Stimulated activated memory B cell treated with anti-CD40 and anti-IgM and Interleukin-4, amounts not matched to agents 10 μg/mL and 1 μg/mL and 100 μg/mL, for 72 hours (primary cell): ENCODE measurements at regions not wholly inside any gene's neighbourhood (a gene's known extent, or its start where the extent isn't known, plus 50 kb on each side); places are given as distances from the start of the nearest gene placed in this dataset.

Experiments used
- ATAC-seq: fragments of 150-1000 bp; cut with Tn5 transposase; 2 replicates; pipeline ENCODE4 v1.10.0; 2021
- H3K27ac Mint-ChIP-seq: one replicate; pipeline ENCODE4 v1.8.0; 2022; ENCODE audit warnings: mild to moderate bottlenecking, mixed read lengths
- H3K27me3 Mint-ChIP-seq: one replicate; pipeline ENCODE4 v1.8.0; 2022; ENCODE audit warnings: mixed read lengths
- H3K36me3 Mint-ChIP-seq: one replicate; pipeline ENCODE4 v1.8.0; 2022; ENCODE audit warnings: mixed read lengths
- H3K4me1 Mint-ChIP-seq: one replicate; pipeline ENCODE4 v1.8.0; 2022; ENCODE audit warnings: mixed read lengths
- H3K4me3 Mint-ChIP-seq: one replicate; pipeline ENCODE4 v1.8.0; 2022; ENCODE audit warnings: mild to moderate bottlenecking, moderate library complexity, mixed read lengths
- H3K9me3 Mint-ChIP-seq: one replicate; pipeline ENCODE4 v1.8.0; 2022; ENCODE audit warnings: mixed read lengths

- no peak overlapping the region for H3K27ac Mint-ChIP-seq
- H3K4me1 Mint-ChIP-seq: peaks cover 30% of the 10 kb centered on the region
- no peaks in the 10 kb centered on the region for H3K9me3 Mint-ChIP-seq
- no peak overlapping the region for H3K4me3 Mint-ChIP-seq
- no peak for ATAC-seq
- peaks cover 35% of the 10 kb centered on the region for H3K27me3 Mint-ChIP-seq
- no peaks in the 10 kb centered on the region for H3K36me3 Mint-ChIP-seq
Measured at GRCh38 chr5:77847814-77848290, 71.7 kb upstream of the TBCA start.

GRCh38 chr5:77847129-77847460 lies 71.0 kb upstream of the TBCA start:
- no peak for ATAC-seq
- H3K27ac Mint-ChIP-seq: no peak overlapping the region
- H3K4me1 Mint-ChIP-seq: peaks cover 24% of the 10 kb centered on the region
- H3K36me3 Mint-ChIP-seq: no peaks in the 10 kb centered on the region
- H3K9me3 Mint-ChIP-seq: no peaks in the 10 kb centered on the region
- peaks cover 40% of the 10 kb centered on the region for H3K27me3 Mint-ChIP-seq
- H3K4me3 Mint-ChIP-seq: no peak overlapping the region

- Mint-ChIP-seq H3K27ac (no peak overlapping the region), H3K36me3 (no peaks in the 10 kb centered on the region), H3K9me3 (no peaks in the 10 kb centered on the region), H3K27me3 (peaks cover 46% of the 10 kb centered on the region), H3K4me1 (peaks cover 19% of the 10 kb centered on the region), H3K4me3 (no peak overlapping the region)
- ATAC-seq: no peak
Measured at GRCh38 chr5:77846422-77847128, 70.4 kb upstream of the TBCA start.

- Mint-ChIP-seq H3K27ac (peak overlapping the region; percentile 18), H3K4me1 (peaks cover 13% of the 10 kb centered on the region), H3K27me3 (peaks cover 49% of the 10 kb centered on the region), H3K9me3 (no peaks in the 10 kb centered on the region), H3K4me3 (peak overlapping the region; percentile 79), H3K36me3 (no peaks in the 10 kb centered on the region)
- ATAC-seq: no peak
Measured at GRCh38 chr5:77845324-77845646, 69.1 kb upstream of the TBCA start.

GRCh38 chr5:77844623-77845323 lies 68.6 kb upstream of the TBCA start:
- H3K4me3 Mint-ChIP-seq: peak overlapping the region; percentile 79
- H3K4me1 Mint-ChIP-seq: peaks cover 13% of the 10 kb centered on the region
- H3K36me3 Mint-ChIP-seq: no peaks in the 10 kb centered on the region
- H3K27ac Mint-ChIP-seq: peak overlapping the region; percentile 18
- no peaks in the 10 kb centered on the region for H3K9me3 Mint-ChIP-seq
- peaks cover 49% of the 10 kb centered on the region for H3K27me3 Mint-ChIP-seq
- peak; percentile 42 for ATAC-seq

- Mint-ChIP-seq H3K27me3 (peaks cover 49% of the 10 kb centered on the region), H3K36me3 (no peaks in the 10 kb centered on the region), H3K27ac (no peak overlapping the region), H3K4me3 (peak overlapping the region; percentile 79), H3K4me1 (peaks cover 13% of the 10 kb centered on the region), H3K9me3 (no peaks in the 10 kb centered on the region)
- ATAC-seq: no peak
Measured at GRCh38 chr5:77844373-77844622, 68.2 kb upstream of the TBCA start.

GRCh38 chr5:77843570-77844372 lies 67.6 kb upstream of the TBCA start:
- Mint-ChIP-seq H3K36me3 (no peaks in the 10 kb centered on the region), H3K27ac (no peak overlapping the region), H3K27me3 (peaks cover 49% of the 10 kb centered on the region), H3K4me3 (peak overlapping the region; percentile 79), H3K9me3 (no peaks in the 10 kb centered on the region), H3K4me1 (peaks cover 13% of the 10 kb centered on the region)
- no peak for ATAC-seq

- H3K4me1 Mint-ChIP-seq: peaks cover 13% of the 10 kb centered on the region
- H3K36me3 Mint-ChIP-seq: no peaks in the 10 kb centered on the region
- peaks cover 48% of the 10 kb centered on the region for H3K27me3 Mint-ChIP-seq
- ATAC-seq: no peak
- H3K27ac Mint-ChIP-seq: no peak overlapping the region
- no peaks in the 10 kb centered on the region for H3K9me3 Mint-ChIP-seq
- H3K4me3 Mint-ChIP-seq: no peak overlapping the region
Measured at GRCh38 chr5:77842243-77842642, 66.1 kb upstream of the TBCA start.

- peaks cover 42% of the 10 kb centered on the region for H3K27me3 Mint-ChIP-seq
- H3K9me3 Mint-ChIP-seq: no peaks in the 10 kb centered on the region
- H3K4me3 Mint-ChIP-seq: no peak overlapping the region
- no peak for ATAC-seq
- no peak overlapping the region for H3K27ac Mint-ChIP-seq
- H3K36me3 Mint-ChIP-seq: no peaks in the 10 kb centered on the region
- peaks cover 13% of the 10 kb centered on the region for H3K4me1 Mint-ChIP-seq
Measured at GRCh38 chr5:77841616-77842015, 65.5 kb upstream of the TBCA start.

GRCh38 chr5:77840930-77841329 lies 64.8 kb upstream of the TBCA start:
- H3K4me1 Mint-ChIP-seq: peaks cover 13% of the 10 kb centered on the region
- no peak overlapping the region for H3K4me3 Mint-ChIP-seq
- H3K27ac Mint-ChIP-seq: no peak overlapping the region
- H3K36me3 Mint-ChIP-seq: no peaks in the 10 kb centered on the region
- H3K27me3 Mint-ChIP-seq: peaks cover 35% of the 10 kb centered on the region
- ATAC-seq: no peak
- H3K9me3 Mint-ChIP-seq: no peaks in the 10 kb centered on the region

GRCh38 chr5:77839691-77840090 lies 63.6 kb upstream of the TBCA start:
- Mint-ChIP-seq H3K4me3 (no peak overlapping the region), H3K9me3 (no peaks in the 10 kb centered on the region), H3K4me1 (peaks cover 6% of the 10 kb centered on the region), H3K27ac (no peak overlapping the region), H3K36me3 (no peaks in the 10 kb centered on the region), H3K27me3 (peaks cover 22% of the 10 kb centered on the region)
- ATAC-seq: no peak

GRCh38 chr5:77832938-77833337 lies 56.8 kb upstream of the TBCA start:
- Mint-ChIP-seq H3K27ac (no peak overlapping the region), H3K27me3 (no peaks in the 10 kb centered on the region), H3K9me3 (no peaks in the 10 kb centered on the region), H3K4me1 (no peaks in the 10 kb centered on the region), H3K36me3 (no peaks in the 10 kb centered on the region), H3K4me3 (no peak overlapping the region)
- no peak for ATAC-seq

- ATAC-seq: no peak
- Mint-ChIP-seq H3K27me3 (no peaks in the 10 kb centered on the region), H3K27ac (no peak overlapping the region), H3K4me1 (no peaks in the 10 kb centered on the region), H3K4me3 (no peak overlapping the region), H3K36me3 (no peaks in the 10 kb centered on the region), H3K9me3 (no peaks in the 10 kb centered on the region)
Measured at GRCh38 chr5:77832166-77832770, 56.1 kb upstream of the TBCA start.

GRCh38 chr5:77828445-77828844 lies 52.3 kb upstream of the TBCA start:
- peaks cover 8% of the 10 kb centered on the region for H3K27me3 Mint-ChIP-seq
- no peak overlapping the region for H3K27ac Mint-ChIP-seq
- no peak overlapping the region for H3K4me3 Mint-ChIP-seq
- no peaks in the 10 kb centered on the region for H3K4me1 Mint-ChIP-seq
- H3K9me3 Mint-ChIP-seq: no peaks in the 10 kb centered on the region
- ATAC-seq: no peak
- H3K36me3 Mint-ChIP-seq: no peaks in the 10 kb centered on the region
